Neuronal stem cell (in vitro differentiated cells): ENCODE measurements at regions not wholly inside any gene's neighbourhood (a gene's known extent, or its start where the extent isn't known, plus 50 kb on each side); places are given as distances from the start of the nearest gene placed in this dataset.

Experiments used
- DNase-seq: peaks from one replicate; pipeline ENCODE4 v3.0.0-alpha.2; 2013; ENCODE audit warnings: low spot score
- H2AFZ ChIP-seq: one replicate; pipeline ENCODE4 v1.6.1; 2013; ENCODE audit warnings: mild to moderate bottlenecking, low read length, inconsistent platforms
- H2AK5ac ChIP-seq: 2 replicates; pipeline ENCODE4 v1.6.1; 2013; ENCODE audit warnings: low read depth, mild to moderate bottlenecking, inconsistent platforms, low read length, moderate library complexity, mixed read lengths
- H2BK120ac ChIP-seq: 2 replicates; pipeline ENCODE4 v1.6.1; 2013; ENCODE audit warnings: low read depth, mild to moderate bottlenecking, inconsistent platforms, low read length, moderate library complexity, mixed read lengths
- H2BK12ac ChIP-seq: one replicate; pipeline ENCODE4 v1.6.1; 2013; ENCODE audit warnings: low read length, inconsistent platforms
- H2BK15ac ChIP-seq: 2 replicates; pipeline ENCODE4 v1.6.1; 2013; ENCODE audit warnings: mild to moderate bottlenecking, low read length, inconsistent platforms, mixed read lengths
- H2BK5ac ChIP-seq: one replicate; pipeline ENCODE4 v1.6.1; 2013; ENCODE audit warnings: inconsistent platforms, mild to moderate bottlenecking, low read length, moderate library complexity
- H3K14ac ChIP-seq: one replicate; pipeline ENCODE4 v1.6.1; 2013; ENCODE audit warnings: low read length, inconsistent platforms
- H3K18ac ChIP-seq: 2 replicates; pipeline ENCODE4 v1.6.1; 2013; ENCODE audit warnings: low read length, inconsistent platforms
- H3K23ac ChIP-seq: 2 replicates; pipeline ENCODE4 v1.6.1; 2013; ENCODE audit warnings: low read depth, mild to moderate bottlenecking, mixed read lengths, low read length, inconsistent platforms; ENCODE audit not compliant: poor library complexity
- H3K27ac ChIP-seq: replicated peaks from 3 replicates; pipeline ENCODE4 v1.5.1; 2013; ENCODE audit warnings: low read length, inconsistent platforms
- H3K27me3 ChIP-seq, 3 experiments: 2 replicates each; pipeline ENCODE4 v1.6.1; 2013; ENCODE audit warnings: low read length in 3 of 3, mild to moderate bottlenecking in 2 of 3, inconsistent platforms in 1 of 3, low read depth in 1 of 3, mixed read lengths in 1 of 3, moderate library complexity in 1 of 3; ENCODE audit not compliant: control insufficient read depth in 3 of 3, insufficient read depth in 3 of 3
- H3K36me3 ChIP-seq, 2 donors: replicated peaks in 1 of 2; 2 replicates each; pipeline ENCODE4 v1.6.1; 2013; ENCODE audit warnings: low read length in 2 of 2; ENCODE audit not compliant: control insufficient read depth in 2 of 2, insufficient read depth in 2 of 2
- H3K4ac ChIP-seq: 2 replicates; pipeline ENCODE4 v1.6.1; 2013; ENCODE audit warnings: inconsistent platforms, mild to moderate bottlenecking, low read length, moderate library complexity
- H3K4me1 ChIP-seq, 2 donors: 1 replicate in 1 of 2; 2 replicates in 1 of 2; pipeline ENCODE4 v1.6.1; 2013; ENCODE audit warnings: low read length in 2 of 2, low read depth in 1 of 2; ENCODE audit not compliant: control insufficient read depth in 2 of 2, insufficient read depth in 1 of 2
- H3K4me2 ChIP-seq: one replicate; pipeline ENCODE4 v1.6.1; 2013; ENCODE audit warnings: mild to moderate bottlenecking, low read length, inconsistent platforms; ENCODE audit not compliant: insufficient read depth, poor library complexity, severe bottlenecking
- H3K4me3 ChIP-seq, 2 donors: 2 replicates each; pipeline ENCODE4 v1.5.1; 2013; ENCODE audit warnings: low read length in 2 of 2, mild to moderate bottlenecking in 2 of 2, inconsistent platforms in 1 of 2, moderate library complexity in 1 of 2
- H3K79me1 ChIP-seq: one replicate; pipeline ENCODE4 v1.6.1; 2013; ENCODE audit warnings: low read depth, mild to moderate bottlenecking, inconsistent platforms, low read length, moderate library complexity
- H3K9ac ChIP-seq: one replicate; pipeline ENCODE4 v1.6.1; 2013; ENCODE audit warnings: mild to moderate bottlenecking, low read depth, low read length, inconsistent platforms; ENCODE audit not compliant: poor library complexity
- H3K9me3 ChIP-seq, 2 donors: replicated peaks in 1 of 2; 2 replicates each; pipeline versions ENCODE3 to v1.6.1; 2013; ENCODE audit warnings: low read length in 2 of 2, mild to moderate bottlenecking in 2 of 2, inconsistent platforms in 1 of 2, low read depth in 1 of 2, mixed read lengths in 1 of 2, moderate library complexity in 1 of 2; ENCODE audit not compliant: control insufficient read depth in 2 of 2, insufficient read depth in 1 of 2
- H4K8ac ChIP-seq: one replicate; pipeline ENCODE4 v1.6.1; 2013; ENCODE audit warnings: low read depth, mild to moderate bottlenecking, inconsistent platforms, low read length, moderate library complexity
- H4K91ac ChIP-seq: one replicate; pipeline ENCODE4 v1.6.1; 2013; ENCODE audit warnings: low read length, low read depth, mild to moderate bottlenecking, inconsistent platforms; ENCODE audit not compliant: poor library complexity
- WGBS, 2 donors: extraction: QIAGEN DNeasy Blood & Tissue Kit; methylation state at CpG; one replicate each; pipeline ENCODE4 v1.1.7; 2013; ENCODE audit warnings: missing lambda C conversion rate in 2 of 2, mixed read lengths in 1 of 2; ENCODE audit not compliant: insufficient read length in 2 of 2, insufficient replicate concordance in 1 of 2; ENCODE audit errors: extremely low coverage in 2 of 2; 5-methylcytosine and 5-hydroxymethylcytosine counted together

GRCh38 chr4:41820473-41820872, 71.9 kb upstream of the PHOX2B start:
- H3K4me3 ChIP-seq, result no peak overlapping the region
- H3K4me1 ChIP-seq, result no peaks in the 10 kb centered on the region
- no peak overlapping the region for H2AFZ ChIP-seq
- H3K4me2 ChIP-seq, result no peak overlapping the region
- WGBS, 2 donors, result no CpG with 5 or more reads among the region's 2 CpGs
- no peak overlapping the region for H3K9ac ChIP-seq
- no peaks in the 10 kb centered on the region for H3K79me1 ChIP-seq
- H2AK5ac ChIP-seq, result no peak overlapping the region
- H3K4ac ChIP-seq, result no peak overlapping the region
- H3K9me3 ChIP-seq, result no peaks in the 10 kb centered on the region
- H3K14ac ChIP-seq, result no peak overlapping the region
- no peak overlapping the region for H3K27ac ChIP-seq
- H2BK120ac ChIP-seq, result no peak overlapping the region
- no peak overlapping the region for H4K8ac ChIP-seq
- H4K91ac ChIP-seq, result no peak overlapping the region
- H3K36me3 ChIP-seq, result no peaks in the 10 kb centered on the region
- no peak overlapping the region for H2BK5ac ChIP-seq
- no peak overlapping the region for H2BK15ac ChIP-seq
- DNase-seq, result no peak
- peaks cover 0 to 43% (median 0%) of the 10 kb centered on the region in 3 experiments for H3K27me3 ChIP-seq
- no peak overlapping the region for H3K23ac ChIP-seq
- H2BK12ac ChIP-seq, result no peak overlapping the region
- no peak overlapping the region for H3K18ac ChIP-seq

- Histone ChIP-seq H3K14ac (no peak overlapping the region), H3K36me3 (no peaks in the 10 kb centered on the region), H3K4me3 (no peak overlapping the region), H3K27me3 (peaks cover 0 to 45% (median 0%) of the 10 kb centered on the region in 3 experiments), H3K23ac (no peak overlapping the region), H2BK15ac (no peak overlapping the region), H4K91ac (no peak overlapping the region), H3K9ac (no peak overlapping the region), H3K4me1 (no peaks in the 10 kb centered on the region), H4K8ac (no peak overlapping the region), H3K4ac (no peak overlapping the region), H2BK12ac (no peak overlapping the region), H3K27ac (no peak overlapping the region), H3K9me3 (no peaks in the 10 kb centered on the region), H3K18ac (no peak overlapping the region), H2BK120ac (no peak overlapping the region), H3K79me1 (no peaks in the 10 kb centered on the region), H3K4me2 (no peak overlapping the region), H2BK5ac (no peak overlapping the region), H2AFZ (no peak overlapping the region), H2AK5ac (no peak overlapping the region)
- DNase-seq, result no peak
- no CpG with 5 or more reads among the region's 3 CpGs for WGBS, 2 donors
Measured at GRCh38 chr4:41819621-41820020, 71.1 kb upstream of the PHOX2B start.

GRCh38 chr4:41815473-41815872, 66.9 kb upstream of the PHOX2B start:
- H2BK15ac ChIP-seq, result no peak overlapping the region

GRCh38 chr4:41814565-41814964, 66.0 kb upstream of the PHOX2B start:
- WGBS, 2 donors, result no CpG with 5 or more reads among the region's 10 CpGs
- no peak overlapping the region for H2BK15ac ChIP-seq
- no peaks in the 10 kb centered on the region for H3K9me3 ChIP-seq
- no peak overlapping the region for H3K27ac ChIP-seq
- no peak overlapping the region for H3K4me2 ChIP-seq
- no peak overlapping the region for H4K8ac ChIP-seq
- H2AFZ ChIP-seq, result no peak overlapping the region
- H3K36me3 ChIP-seq, result no peaks in the 10 kb centered on the region
- no peak overlapping the region for H2BK5ac ChIP-seq
- H3K23ac ChIP-seq, result no peak overlapping the region
- no peak overlapping the region for H3K4ac ChIP-seq
- peaks cover 0 to 31% (median 0%) of the 10 kb centered on the region in 3 experiments for H3K27me3 ChIP-seq
- H3K14ac ChIP-seq, result no peak overlapping the region
- H3K79me1 ChIP-seq, result no peaks in the 10 kb centered on the region
- no peak overlapping the region for H4K91ac ChIP-seq
- H3K4me1 ChIP-seq, result no peaks in the 10 kb centered on the region
- no peak for DNase-seq
- H3K9ac ChIP-seq, result no peak overlapping the region
- no peak overlapping the region for H3K18ac ChIP-seq
- H2AK5ac ChIP-seq, result no peak overlapping the region
- H2BK12ac ChIP-seq, result no peak overlapping the region
- no peak overlapping the region for H3K4me3 ChIP-seq
- no peak overlapping the region for H2BK120ac ChIP-seq

More at GRCh38 chr4:41815473-41815872, 66.9 kb upstream of the PHOX2B start:
- Histone ChIP-seq H3K9ac (no peak overlapping the region), H2BK120ac (no peak overlapping the region), H4K91ac (no peak overlapping the region), H3K18ac (no peak overlapping the region), H4K8ac (no peak overlapping the region), H3K79me1 (no peaks in the 10 kb centered on the region), H2BK12ac (no peak overlapping the region), H3K4ac (no peak overlapping the region), H3K9me3 (no peaks in the 10 kb centered on the region), H3K4me3 (no peak overlapping the region), H3K14ac (no peak overlapping the region), H3K27me3 (peaks cover 0 to 34% (median 0%) of the 10 kb centered on the region in 3 experiments), H2BK5ac (no peak overlapping the region), H3K4me1 (no peaks in the 10 kb centered on the region), H3K4me2 (no peak overlapping the region), H2AK5ac (no peak overlapping the region), H3K36me3 (no peaks in the 10 kb centered on the region), H2AFZ (no peak overlapping the region), H3K27ac (no peak overlapping the region), H3K23ac (no peak overlapping the region)
- WGBS, 2 donors, result no CpG with 5 or more reads among the region's 4 CpGs
- no peak for DNase-seq
